NT2/D1 (cell line): ENCODE measurements at regions not wholly inside any gene's neighbourhood (a gene's known extent, or its start where the extent isn't known, plus 50 kb on each side); places are given as distances from the start of the nearest gene placed in this dataset.

Source experiments
- SUZ12 ChIP-seq: IDR thresholded peaks from 2 replicates; pipeline ENCODE4 v1.6.1; 2011; ENCODE audit not compliant: insufficient read length, insufficient read depth; ENCODE audit errors: extremely low read depth
- YY1 ChIP-seq: IDR thresholded peaks from 2 replicates; pipeline ENCODE4 v1.6.1; 2011; ENCODE audit not compliant: insufficient read length, insufficient read depth
- ZNF274 ChIP-seq: IDR thresholded peaks from 2 replicates; pipeline ENCODE4 v1.6.1; 2011; ENCODE audit warnings: mild to moderate bottlenecking, low read depth, low read length

DNA sequence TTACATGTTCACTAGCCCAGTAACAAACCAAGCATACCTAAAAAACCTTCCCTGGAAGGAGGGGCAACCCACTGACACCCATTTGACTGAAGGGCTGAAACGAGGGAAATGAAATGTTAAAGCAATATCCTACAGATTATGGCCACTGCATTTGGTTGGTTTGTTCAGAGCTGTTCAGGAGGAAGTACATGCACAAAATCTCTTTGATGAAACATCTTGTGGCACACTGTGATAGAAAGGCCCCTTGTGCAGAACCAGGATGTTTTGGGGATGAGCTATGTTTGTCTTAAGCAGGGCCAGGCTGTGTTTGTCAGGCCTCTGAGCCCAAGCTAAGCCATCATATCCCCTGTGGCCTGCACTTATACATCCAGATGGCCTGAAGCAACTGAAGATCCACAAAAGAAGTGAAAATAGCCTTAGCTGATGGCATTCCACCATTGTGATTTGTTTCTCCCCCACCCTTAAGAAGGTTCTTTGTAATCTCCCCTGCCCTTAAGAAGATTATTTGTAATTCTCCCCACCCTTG lies 467.3 kb upstream of the PIK3R1 start:
- TF ChIP-seq YY1, result no peak
- TF ChIP-seq ZNF274, result no peak
- TF ChIP-seq SUZ12, result no peak
